ENCODE measurements at regions not wholly inside any gene's neighbourhood (a gene's known extent, or its start where the extent isn't known, plus 50 kb on each side); places are given as distances from the start of the nearest gene placed in this dataset.
"Not testable (repeated sequence)": the region's sequence is repeated elsewhere in the genome, so short reads cannot be mapped to it uniquely, and the experiment has no call there.

- no peak for DNase-seq (ENCODE audit: low spot score)
These were observed 935.9 kb upstream of the LRATD1 start for GRCh38 chr2:13696601-13697000.

DNA sequence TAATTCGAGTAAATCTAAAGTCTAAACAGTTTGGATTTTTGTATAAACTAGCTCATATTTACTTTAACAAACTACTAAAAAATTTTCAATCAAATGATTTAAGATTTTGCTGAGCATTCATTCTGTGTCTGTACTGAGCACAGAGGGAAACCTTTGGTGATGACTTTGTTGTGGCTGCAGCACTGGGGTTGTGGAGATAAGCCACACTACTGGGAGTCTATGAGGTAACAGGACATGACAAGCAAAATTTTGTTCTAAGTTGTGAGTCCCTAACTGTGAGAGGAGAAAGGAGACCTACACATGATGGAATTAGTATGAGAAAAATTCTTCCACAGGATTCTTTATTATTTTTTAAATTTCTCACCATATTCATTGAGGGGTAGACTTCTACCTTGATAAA, 933.7 kb upstream of the LRATD1 start:
- no peak for DNase-seq (ENCODE audit: low spot score)

GRCh38 chr2:13699939-13700338, 932.6 kb upstream of the LRATD1 start:
- not testable (repeated sequence) for DNase-seq (ENCODE audit: low spot score)

GRCh38 chr2:13711154-13711553, 921.4 kb upstream of the LRATD1 start:
- DNase-seq (ENCODE audit: low spot score), result no peak

- no peak for DNase-seq (ENCODE audit: low spot score)
These were observed 918.1 kb upstream of the LRATD1 start for GRCh38 chr2:13714466-13714865.

DNA sequence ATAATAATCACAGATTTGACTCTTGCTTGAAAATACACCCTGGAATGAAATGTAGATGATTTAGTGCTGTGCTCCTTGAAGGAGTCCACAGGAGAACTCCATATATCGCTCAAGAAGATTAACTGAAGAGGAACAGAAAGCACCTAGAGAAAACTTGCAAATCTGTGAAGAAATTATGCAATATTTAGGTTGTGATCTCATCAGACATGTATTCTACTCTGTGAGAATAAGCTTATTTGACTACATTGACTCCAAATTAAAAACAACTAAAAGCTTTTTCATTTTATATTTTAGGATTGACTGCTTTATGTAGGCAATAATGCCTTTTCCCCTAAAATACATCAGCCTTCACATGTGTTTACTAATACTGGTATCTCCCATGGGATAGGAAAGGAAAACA, 906.6 kb upstream of the LRATD1 start:
- no peak for DNase-seq (ENCODE audit: low spot score)

DNA sequence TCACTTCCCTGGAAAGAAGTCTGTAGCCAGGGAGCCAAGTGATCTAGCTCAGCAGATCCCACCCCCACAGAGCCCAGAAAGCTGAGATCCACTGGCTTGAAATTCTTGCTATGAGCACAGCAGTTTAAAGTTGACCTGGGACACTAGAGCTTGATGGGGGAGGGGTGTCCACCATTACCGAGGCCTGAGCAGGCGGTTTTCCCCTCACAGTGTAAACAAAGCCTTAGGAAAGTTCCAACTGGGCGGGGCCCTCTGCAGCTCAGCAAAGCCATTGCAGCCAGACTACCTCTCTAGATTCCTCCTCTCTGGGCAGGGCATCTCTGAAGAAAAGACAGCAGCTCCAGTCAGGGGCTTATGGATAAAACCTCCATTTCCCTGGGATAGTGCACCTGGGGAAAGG, 887.2 kb upstream of the LRATD1 start:
- DNase-seq (ENCODE audit: low spot score), result no peak

DNA sequence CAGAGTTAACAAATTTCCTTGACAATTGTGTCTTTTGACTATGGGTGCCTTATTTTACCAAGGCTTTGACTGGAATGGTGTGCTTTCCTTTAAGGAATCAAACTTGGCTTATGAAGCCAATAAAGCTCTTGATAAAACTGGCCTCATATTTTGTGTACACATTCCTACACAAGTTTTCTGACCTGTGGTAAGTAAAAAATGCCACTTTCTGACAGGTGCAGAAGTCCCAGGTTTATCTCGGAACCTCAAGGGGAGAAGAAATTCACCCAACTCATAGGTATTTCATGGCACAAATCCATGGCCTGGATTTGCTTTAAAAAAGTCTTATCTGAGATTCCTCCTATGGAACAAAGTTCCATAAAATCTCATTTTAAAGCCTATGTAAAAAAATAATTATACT, 880.6 kb upstream of the LRATD1 start:
- DNase-seq (ENCODE audit: low spot score), result no peak

- DNase-seq (ENCODE audit: low spot score), result no peak
These were observed 874.1 kb upstream of the LRATD1 start for GRCh38 chr2:13758412-13758811.

GRCh38 chr2:13768274-13768673, 864.2 kb upstream of the LRATD1 start:
- DNase-seq (ENCODE audit: low spot score), result no peak

GRCh38 chr2:13770279-13770678, 862.2 kb upstream of the LRATD1 start:
- DNase-seq (ENCODE audit: low spot score), result no peak

DNA sequence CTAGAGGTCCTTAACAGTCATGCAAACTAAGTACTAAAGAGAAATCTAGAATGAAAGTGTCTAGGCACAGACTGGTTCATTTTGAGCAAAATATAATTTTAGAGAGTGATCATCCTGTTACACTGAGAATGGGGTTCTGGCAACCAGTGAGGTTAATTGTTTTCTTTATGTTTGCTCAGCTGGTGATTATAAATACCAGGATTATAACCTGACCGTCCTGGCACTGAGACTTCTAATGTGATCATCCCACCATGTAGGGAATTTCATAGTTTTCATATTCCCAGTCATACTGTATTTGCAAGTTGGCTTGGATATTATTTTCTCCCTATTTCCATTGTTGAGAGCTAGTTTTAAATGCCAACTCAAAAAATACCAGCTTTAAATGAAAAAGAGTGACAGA, 852.5 kb upstream of the LRATD1 start:
- no peak for DNase-seq (ENCODE audit: low spot score)

GRCh38 chr2:13791019-13791547, 841.4 kb upstream of the LRATD1 start:
- DNase-seq (ENCODE audit: low spot score), result no peak

DNA sequence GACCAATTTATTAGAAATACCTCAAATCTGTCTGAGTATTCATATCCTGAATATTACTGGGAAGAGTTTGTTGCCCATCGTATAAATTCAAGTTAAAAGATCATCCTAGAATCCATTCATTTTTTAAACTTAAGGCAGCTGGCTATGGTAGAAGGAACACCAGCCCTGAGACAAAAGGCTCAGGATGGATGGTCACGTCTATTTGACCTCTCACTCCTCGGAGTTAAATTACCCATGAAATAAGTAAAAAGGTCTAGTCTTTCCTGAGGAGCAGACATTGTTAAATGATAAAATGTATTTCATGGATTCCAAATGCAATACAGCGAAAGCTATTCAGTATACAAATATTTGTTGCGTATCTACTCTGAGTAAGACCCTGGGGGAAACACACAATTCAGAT, 826.0 kb upstream of the LRATD1 start:
- DNase-seq (ENCODE audit: low spot score), result no peak

- no peak for DNase-seq (ENCODE audit: low spot score)
These were observed 819.3 kb upstream of the LRATD1 start for GRCh38 chr2:13813236-13813635.

DNA sequence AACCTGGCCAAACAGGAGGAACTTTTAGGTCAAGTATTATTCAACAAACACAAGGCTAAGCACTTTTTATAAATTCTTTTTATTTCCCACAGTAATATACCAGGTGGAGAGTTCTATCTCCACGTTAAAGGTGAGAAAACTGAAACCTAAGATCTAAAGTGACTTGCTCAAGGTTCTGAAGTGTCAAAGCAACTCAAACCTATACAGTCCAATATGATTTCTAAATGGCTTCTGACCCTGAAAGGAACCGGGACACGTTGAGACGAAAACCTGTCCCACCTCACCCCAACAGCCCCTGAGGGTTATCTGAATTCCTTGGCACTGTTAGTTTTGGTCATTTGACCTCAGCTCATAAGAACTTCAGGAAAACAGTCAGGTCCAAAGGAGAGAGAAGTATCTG, 814.5 kb upstream of the LRATD1 start:
- no peak for DNase-seq (ENCODE audit: low spot score)

DNA sequence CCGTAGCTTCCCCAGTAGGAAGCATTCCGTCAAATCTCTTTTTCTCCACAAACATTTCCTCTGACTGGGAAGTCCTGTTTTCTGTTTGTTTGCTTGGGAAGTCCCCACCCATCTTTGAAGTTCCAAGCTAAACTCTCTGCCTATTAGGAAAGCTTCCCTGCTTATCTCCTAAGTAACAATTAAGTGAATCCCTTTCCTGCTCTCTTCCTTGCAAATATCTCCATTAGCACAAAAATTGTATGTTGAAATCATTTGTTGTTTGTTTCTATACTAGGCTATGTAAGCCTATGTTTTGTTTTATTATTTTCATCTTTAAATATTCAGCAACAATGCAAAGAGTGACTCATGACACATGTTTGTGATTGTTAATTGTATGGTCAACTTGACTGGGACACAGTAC, 812.6 kb upstream of the LRATD1 start:
- DNase-seq (ENCODE audit: low spot score), result no peak

- DNase-seq (ENCODE audit: low spot score), result no peak
These were observed 811.1 kb upstream of the LRATD1 start for GRCh38 chr2:13821255-13821880.

DNA sequence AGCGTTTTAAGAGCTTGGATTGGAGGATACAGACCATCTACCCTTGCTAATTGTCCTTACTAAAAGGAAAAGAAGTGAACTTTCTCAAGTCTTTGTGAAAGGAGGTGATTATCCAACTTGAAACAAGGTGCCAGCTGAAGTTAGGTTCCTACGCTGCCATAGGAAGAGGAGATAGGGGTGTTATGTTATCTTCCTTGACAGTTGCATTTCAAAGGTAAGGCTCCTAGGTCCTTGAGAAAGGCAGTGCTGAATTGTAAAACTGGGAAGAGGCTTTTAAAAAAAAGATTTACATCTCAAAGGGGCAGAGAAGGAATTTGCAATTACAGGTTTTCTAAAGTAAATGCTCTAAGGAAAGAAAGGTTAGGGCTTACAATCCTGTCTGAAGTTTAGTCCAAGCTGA, 810.2 kb upstream of the LRATD1 start:
- no peak for DNase-seq (ENCODE audit: low spot score)

- DNase-seq (ENCODE audit: low spot score), result no peak
These were observed 806.1 kb upstream of the LRATD1 start for GRCh38 chr2:13826314-13826853.

DNA sequence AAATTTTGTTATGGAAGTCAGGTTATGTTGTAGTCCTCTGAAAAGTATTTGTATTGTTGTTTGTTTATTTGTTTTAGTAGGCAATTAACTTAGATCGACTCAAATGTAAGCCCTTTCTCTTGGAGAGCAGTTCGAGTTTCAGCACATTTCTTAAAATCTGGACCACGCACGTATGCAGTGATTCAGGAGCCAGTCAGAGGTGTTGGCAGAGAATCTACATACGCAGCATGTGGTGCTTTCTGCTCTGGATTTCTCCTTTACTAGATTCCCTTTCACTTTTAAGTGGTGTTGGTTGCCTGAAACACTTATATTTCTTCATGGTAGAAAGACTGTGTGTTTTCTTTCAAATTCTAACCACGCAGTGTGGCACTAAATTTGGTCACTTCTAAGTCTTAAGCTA, 773.9 kb upstream of the LRATD1 start:
- DNase-seq (ENCODE audit: low spot score), result no peak

DNA sequence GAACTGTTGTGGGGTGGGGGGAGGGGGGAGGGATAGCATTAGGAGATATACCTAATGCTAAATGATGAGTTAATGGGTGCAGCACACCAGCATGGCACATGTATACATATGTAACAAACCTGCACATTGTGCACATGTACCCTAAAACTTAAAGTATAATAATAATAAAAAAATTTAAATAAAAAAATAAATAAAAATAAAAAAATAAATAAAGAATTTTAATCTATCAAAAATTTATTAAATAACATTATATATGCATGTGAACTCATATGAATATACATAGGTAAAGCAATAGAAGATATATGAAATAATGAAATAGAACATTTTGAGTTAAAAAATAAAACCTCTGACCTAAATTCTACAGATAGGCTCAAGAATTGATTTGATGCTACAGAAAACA, 764.2 kb upstream of the LRATD1 start:
- DNase-seq (ENCODE audit: low spot score), result not testable (repeated sequence)

DNA sequence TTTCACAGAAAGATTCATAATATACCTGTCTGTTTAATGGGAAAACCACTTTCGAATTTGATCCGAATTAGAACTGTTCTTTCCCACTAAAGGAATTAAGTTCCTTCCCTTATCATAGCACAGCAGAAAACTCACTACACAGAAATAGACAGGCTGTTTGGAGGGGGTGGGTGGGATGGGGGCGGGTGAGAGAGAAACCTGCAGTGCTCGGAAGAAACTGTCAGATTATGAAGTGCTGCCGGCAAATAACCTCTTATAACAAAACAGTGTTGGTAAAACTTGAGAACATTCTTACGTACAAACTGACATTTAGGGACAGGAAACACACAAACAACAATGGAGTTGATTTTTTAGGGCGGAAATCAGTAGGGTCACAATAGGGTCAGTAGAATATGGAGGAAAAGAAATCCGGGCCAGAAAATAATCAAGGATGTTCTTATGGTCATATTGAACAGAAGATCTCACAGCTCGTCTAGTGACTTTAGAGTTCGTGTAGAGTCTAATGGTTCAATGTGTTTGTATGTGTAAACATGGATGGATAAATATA, 756.0 kb upstream of the LRATD1 start:
- no peak for DNase-seq (ENCODE audit: low spot score)

DNA sequence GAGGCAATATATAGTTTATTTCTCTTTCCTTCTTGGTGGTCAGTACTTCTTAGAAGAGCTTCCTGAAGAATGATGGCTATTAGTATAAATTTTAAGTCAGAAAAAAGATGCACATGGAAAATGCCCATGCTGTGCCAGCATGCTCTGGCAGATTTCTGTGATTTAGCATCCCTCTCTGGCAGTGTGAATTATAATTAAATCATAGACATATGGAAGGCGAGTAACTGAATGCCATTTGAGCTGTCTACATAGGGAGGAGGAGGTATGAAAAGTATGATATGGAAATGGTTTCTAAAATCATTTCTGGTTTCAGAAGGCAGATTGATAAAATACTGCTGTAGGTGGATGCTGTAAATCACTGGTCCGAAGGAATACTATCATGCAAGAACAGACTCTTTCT, 754.9 kb upstream of the LRATD1 start:
- no peak for DNase-seq (ENCODE audit: low spot score)
